GM10266 (cell line): ENCODE measurements at regions not wholly inside any gene's neighbourhood (a gene's known extent, or its start where the extent isn't known, plus 50 kb on each side); places are given as distances from the start of the nearest gene placed in this dataset.

Experiments used
- DNase-seq: peaks from one replicate; pipeline ENCODE4 v3.0.0; 2012; ENCODE audit errors: extremely low spot score
- CTCF ChIP-seq: IDR thresholded peaks from 2 replicates; pipeline ENCODE4 v1.5.1; 2012; ENCODE audit warnings: mild to moderate bottlenecking, low read depth; ENCODE audit not compliant: control insufficient read depth, insufficient read depth; ENCODE audit errors: missing control alignments

- TF ChIP-seq CTCF: no peak
Measured at GRCh38 chr11:70618431-70619101, 220.2 kb downstream of the CTTN start.

GRCh38 chr11:70619591-70619990, 221.3 kb downstream of the CTTN start:
- DNase-seq: no peak
- no peak for TF ChIP-seq CTCF

More at GRCh38 chr11:70618431-70619101, 220.2 kb downstream of the CTTN start:
- no peak for DNase-seq

- no peak for TF ChIP-seq CTCF
- DNase-seq: no peak
Measured at GRCh38 chr11:70620510-70621184, 222.3 kb downstream of the CTTN start.

- no peak for DNase-seq
- TF ChIP-seq CTCF: no peak
Measured at GRCh38 chr11:70621241-70621640, 222.9 kb downstream of the CTTN start.

- no peak for TF ChIP-seq CTCF
- DNase-seq: no peak
Measured at GRCh38 chr11:70622091-70622490, 223.8 kb downstream of the CTTN start.

- DNase-seq: no peak
- TF ChIP-seq CTCF: no peak
Measured at GRCh38 chr11:70623906-70624597, 225.7 kb downstream of the CTTN start.

GRCh38 chr11:70624598-70624993, 226.3 kb downstream of the CTTN start:
- TF ChIP-seq CTCF: no peak

More at GRCh38 chr11:70624598-70624993, 226.3 kb downstream of the CTTN start:
- no peak for DNase-seq
